ENCODE measurements at regions not wholly inside any gene's neighbourhood (a gene's known extent, or its start where the extent isn't known, plus 50 kb on each side); places are given as distances from the start of the nearest gene placed in this dataset.

GRCh38 chr10:7507887-7508726 lies 97.3 kb upstream of the SFMBT2 start:
- no peak for DNase-seq

DNA sequence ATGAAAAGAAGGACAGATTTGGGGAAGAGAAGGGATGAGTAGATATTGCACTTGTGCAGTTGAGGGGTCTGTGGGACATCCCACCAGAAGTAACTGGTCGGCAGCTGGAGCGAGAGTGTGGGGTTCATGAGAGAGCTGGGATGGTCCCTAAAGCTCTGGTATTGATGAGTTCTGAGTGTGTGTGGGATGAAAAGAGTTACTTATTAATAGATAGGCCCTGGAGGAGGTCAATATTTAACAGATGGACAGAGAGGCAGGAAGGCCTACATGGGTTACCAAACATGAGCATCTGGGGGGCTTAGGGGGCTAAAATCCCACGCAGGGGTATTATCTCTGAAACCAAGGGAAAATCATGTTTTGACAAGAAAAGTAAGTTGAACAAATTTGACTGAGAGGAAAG lies 95.7 kb upstream of the SFMBT2 start:
- DNase-seq, result no peak

- DNase-seq, result no peak
Measured at GRCh38 chr10:7505196-7505595, 94.4 kb upstream of the SFMBT2 start.

- no peak for DNase-seq
Measured at GRCh38 chr10:7503190-7503589, 92.4 kb upstream of the SFMBT2 start.

DNA sequence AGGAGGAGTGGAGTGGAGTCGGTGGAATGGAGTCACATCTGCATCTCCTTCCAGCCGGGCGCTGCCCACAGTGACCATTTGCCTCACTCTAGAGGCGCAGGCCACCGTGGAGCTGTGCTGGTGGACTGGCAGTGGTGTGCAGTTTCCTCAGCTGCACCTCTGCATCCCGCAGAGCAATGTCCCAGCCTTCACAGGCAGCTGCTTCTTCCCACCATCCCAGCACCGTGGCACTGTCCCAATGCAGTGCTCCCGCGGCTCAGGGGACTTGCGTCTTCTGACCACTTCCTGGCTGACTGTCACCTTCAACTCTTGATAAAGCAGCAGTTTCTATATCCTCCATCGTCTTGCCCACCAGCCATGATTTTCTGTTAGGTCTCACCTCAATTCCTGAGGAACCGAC lies 90.3 kb upstream of the SFMBT2 start:
- DNase-seq, result no peak

DNA sequence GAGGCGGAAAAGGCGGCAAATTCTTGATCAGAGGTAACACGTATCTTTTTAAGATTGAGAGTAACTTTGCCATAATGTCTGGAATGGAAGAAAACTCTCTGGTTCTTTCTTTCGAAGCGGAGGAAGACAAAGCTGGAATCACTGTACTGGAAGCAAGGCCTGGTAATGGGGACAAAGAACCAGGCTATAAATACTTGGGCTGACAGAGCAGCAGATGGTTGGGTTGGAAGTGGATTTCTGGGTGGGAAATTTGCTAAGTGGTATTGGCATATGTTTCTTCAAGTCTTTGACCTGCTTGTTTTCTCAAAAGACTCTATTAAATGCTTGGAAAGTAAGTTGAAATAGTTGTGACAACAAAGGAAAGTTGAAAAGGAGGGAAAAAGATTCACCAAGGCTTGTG lies 87.3 kb upstream of the SFMBT2 start:
- DNase-seq, result no peak

- no peak for DNase-seq
Measured at GRCh38 chr10:7493996-7494395, 83.2 kb upstream of the SFMBT2 start.

GRCh38 chr10:7492660-7493046 lies 81.8 kb upstream of the SFMBT2 start:
- no peak for DNase-seq

DNA sequence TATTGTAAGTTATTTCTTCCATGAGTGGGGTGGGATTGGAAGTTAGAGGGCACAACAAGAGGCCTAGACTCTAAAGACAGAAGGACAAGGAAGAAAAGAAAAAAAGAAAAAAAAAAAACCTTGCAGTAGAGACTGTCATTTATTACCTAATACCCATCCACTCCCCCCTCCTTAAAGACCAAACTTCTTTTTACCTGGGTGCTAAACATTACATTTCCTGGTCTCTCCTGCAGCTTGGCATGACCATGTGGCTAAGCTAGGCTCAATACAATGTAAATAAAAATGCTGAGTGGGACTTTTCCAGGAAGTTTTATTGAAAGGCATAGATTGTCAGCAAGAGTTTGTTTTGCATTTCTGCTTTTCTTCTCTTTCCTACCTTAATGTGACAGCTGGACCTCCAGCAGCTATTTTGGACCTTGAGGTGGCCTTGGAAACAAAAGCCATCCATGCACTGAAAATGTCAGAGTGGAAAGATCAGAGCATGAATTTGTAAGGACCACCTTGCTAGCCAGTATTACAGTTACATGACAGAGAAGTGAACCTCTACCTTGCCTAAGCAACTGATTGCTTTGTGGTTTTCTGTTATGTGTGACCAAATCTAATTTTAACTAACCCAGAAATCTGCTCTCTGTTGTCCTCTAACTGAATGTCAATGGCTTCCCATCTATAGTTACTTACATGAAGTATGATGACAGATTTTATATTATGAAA lies 81.3 kb upstream of the SFMBT2 start:
- no peak for DNase-seq

- no peak for DNase-seq
Measured at GRCh38 chr10:7491230-7491629, 80.4 kb upstream of the SFMBT2 start.

GRCh38 chr10:7488418-7488829 lies 77.6 kb upstream of the SFMBT2 start:
- DNase-seq, result no peak

DNA sequence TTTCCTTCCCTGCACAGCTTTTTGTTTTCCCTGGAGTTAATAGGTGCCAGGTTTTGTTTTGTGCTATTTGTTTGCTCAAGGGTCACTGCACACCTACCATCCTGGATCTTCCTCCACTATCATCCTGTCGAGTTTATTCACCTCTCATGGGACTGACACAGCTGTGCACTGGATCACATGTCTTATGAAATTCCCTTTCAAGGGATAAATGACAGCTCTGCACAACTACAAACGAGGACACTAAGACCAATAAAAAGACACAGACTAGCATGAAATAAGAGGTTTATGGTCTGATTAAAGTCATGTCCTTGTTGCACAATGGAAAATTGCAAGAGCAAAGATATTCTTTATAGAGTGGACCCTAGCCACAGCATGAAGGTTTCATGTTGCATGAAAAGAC lies 76.7 kb upstream of the SFMBT2 start:
- no peak for DNase-seq

DNA sequence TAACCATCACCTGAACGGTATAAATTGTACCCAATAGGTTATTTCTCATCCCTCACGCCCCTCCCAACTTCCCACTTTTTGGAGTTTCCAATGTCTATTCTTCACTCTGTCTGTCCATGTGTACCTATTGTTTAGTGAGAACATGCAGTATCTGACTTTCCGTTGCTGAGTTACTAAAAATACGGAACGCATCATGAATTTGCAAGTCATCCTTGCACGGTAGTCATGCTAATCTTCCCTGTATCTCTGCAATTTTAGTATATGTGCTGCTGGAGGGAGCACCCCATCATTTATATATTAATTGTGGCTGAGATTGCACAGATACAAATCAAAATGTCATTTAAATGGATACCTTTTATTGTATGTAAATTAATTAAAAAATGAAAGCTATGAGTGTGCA lies 75.7 kb upstream of the SFMBT2 start:
- DNase-seq, result no peak

GRCh38 chr10:7485799-7486198 lies 75.0 kb upstream of the SFMBT2 start:
- DNase-seq, result no peak

DNA sequence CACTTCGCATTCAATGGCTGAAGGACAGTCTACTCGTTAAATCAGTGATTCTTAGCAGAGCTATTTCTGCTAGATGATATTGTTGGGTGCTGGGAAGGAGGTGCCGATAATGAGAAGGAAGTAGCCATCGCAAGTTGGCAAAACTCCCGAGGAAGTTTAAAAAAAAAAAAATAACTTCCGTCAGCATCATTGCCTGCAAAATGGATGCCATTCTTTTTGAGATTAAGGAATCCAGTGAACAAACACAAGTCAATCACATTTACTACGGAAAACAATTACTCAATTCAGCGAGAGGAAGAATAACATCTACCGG lies 74.4 kb upstream of the SFMBT2 start:
- no peak for DNase-seq

DNA sequence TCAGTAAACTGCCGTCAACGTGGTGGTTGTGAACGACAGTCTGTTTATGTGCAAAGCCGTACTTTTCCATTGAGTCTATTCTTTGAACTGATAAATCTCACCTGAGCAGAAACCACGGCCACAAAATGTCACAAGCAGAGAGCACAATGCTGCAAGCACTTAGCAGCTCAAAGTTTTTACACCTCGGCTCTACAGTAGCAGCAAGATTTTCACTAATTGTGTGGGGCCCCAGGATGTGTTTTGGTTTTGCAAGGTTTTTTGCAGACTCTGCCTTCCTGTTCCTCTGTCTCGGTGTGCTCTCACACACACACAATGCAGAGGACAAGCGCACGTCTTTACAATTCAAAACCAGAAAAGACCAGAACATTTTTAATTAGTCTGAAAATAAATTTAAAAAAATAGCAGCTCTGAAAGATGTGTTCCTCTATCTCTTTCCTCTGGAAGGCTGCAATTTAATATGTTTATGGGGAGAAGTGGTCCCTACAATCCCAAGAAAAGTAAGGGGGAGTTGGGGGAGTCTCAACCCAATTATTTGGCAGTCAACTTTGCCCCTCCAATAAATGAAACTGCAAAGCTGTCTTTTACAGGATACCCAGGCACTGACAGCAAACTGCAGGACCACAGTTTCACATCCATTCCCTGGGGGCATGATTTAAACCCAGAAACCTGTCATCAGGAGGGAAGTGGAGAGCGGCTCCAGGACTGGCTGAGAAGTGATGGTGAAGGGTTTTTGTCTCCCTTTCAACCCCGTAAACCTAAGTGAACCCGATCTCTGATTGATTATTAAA lies 73.8 kb upstream of the SFMBT2 start:
- DNase-seq, result peak; percentile 4

DNA sequence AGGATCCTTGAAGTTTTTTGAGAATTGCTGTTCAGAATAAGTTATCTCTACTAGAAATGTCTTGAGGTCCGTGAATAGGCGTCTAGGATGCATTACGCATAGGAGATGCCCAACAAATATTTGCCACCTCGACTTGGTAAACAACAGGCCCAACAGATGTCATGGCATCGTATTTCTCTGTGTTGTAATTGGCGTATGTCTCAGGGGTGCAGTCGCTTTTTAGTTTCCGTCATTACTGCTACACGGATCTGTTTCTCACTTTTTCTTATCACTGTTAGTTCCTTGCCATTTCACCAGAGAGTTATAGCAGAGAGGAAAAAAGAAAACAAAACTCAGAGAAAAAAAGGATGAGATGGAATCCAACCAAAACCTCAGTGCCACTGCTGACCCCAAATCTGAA lies 73.0 kb upstream of the SFMBT2 start:
- DNase-seq, result no peak

DNA sequence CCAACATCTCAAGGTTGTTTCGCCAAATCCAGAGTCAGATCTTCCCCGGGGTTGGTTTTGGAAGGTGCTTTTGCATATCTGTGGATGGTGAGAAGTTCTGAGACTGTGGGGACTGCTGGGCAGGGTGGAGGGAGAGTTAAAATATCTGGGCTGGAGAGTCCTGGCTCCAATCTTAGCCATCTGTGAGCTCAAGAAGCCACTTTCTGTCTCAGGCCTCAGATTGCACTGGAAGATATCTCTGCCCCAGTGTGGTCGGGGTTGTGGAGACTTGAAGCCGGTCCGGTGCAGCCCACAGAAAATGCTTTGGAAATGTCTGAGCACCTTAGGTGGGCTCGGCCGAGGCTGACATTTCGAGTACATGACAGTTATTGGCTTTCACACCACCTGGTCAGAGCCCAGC lies 72.2 kb upstream of the SFMBT2 start:
- no peak for DNase-seq

GRCh38 chr10:7481368-7481765 lies 70.5 kb upstream of the SFMBT2 start:
- DNase-seq, result no peak

- no peak for DNase-seq
Measured at GRCh38 chr10:7480742-7481367, 70.0 kb upstream of the SFMBT2 start.

- DNase-seq, result no peak
Measured at GRCh38 chr10:7479861-7480598, 69.2 kb upstream of the SFMBT2 start.

DNA sequence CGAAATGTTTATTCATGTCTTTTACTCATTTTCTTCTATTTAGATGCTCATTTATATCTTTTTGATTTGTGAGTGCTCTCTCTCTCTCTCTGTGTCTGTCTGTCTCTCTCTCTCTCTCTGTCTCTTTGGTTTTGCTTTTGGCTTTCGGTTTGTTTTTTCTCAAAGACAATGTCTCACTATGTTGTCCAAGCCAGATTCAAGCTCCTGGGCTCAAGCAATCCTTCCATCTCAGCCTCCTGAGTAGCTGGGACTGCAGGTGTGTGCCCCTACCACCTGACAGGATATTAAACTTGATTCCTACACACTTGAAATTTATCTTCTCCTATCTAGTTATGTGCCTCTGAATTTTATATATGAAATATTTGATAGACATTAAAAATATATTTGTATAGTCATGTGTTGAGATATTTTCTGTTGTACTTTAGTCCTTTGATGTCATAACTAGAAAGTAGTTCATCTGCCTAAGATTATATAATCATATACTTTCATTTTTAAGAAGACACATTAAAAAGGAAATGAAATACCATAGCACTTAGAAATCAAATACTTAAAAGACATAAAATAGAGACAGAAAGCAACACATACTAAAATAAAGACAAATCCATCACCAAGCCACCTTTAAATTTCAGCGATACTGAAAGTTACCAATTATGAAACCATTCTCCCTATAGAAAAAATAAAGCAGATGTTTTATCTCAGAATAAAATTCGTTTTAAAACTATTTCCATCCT lies 68.1 kb upstream of the SFMBT2 start:
- no peak for DNase-seq

All from stimulated activated naive CD4-positive, alpha-beta T cell treated with Interleukin-2 at 50 U/mL for 16 hours (primary cell).